NCI-H524 (cell line): ENCODE measurements at regions not wholly inside any gene's neighbourhood (a gene's known extent, or its start where the extent isn't known, plus 50 kb on each side); places are given as distances from the start of the nearest gene placed in this dataset.
A peak's percentile ranks its signal among the peaks of the same experiment; 100 is the strongest.

Experiments
- DNase-seq, 2 experiments: peaks; one replicate each; lab custom pipeline; 2025; lab: John Stamatoyannopoulos, UW

GRCh38 chr9:14395317-14396082 is 81.6 kb upstream of the NFIB start:
- no peak for DNase-seq

- no peak for DNase-seq
Observed at GRCh38 chr9:14393418-14393817, 79.5 kb upstream of the NFIB start.

- no peak for DNase-seq
Observed at GRCh38 chr9:14391620-14392019, 77.7 kb upstream of the NFIB start.

GRCh38 chr9:14389657-14390056 is 75.7 kb upstream of the NFIB start:
- DNase-seq, result no peak

GRCh38 chr9:14389146-14389545 is 75.2 kb upstream of the NFIB start:
- DNase-seq, result no peak

GRCh38 chr9:14383773-14384172 is 69.8 kb upstream of the NFIB start:
- DNase-seq, result no peak

- DNase-seq, result no peak
Observed at GRCh38 chr9:14383294-14383693, 69.4 kb upstream of the NFIB start.

- DNase-seq, result no peak
Observed at GRCh38 chr9:14380061-14380836, 66.3 kb upstream of the NFIB start.

- DNase-seq, result no peak
Observed at GRCh38 chr9:14379280-14379679, 65.3 kb upstream of the NFIB start.

GRCh38 chr9:14373706-14374105 is 59.8 kb upstream of the NFIB start:
- no peak for DNase-seq

- DNase-seq, result no peak
Observed at GRCh38 chr9:14373336-14373666, 59.4 kb upstream of the NFIB start.

- peak; percentile 20 to 62 for DNase-seq
Observed at GRCh38 chr9:14372437-14373335, 58.7 kb upstream of the NFIB start.

- no peak for DNase-seq
Observed at GRCh38 chr9:14369011-14369410, 55.1 kb upstream of the NFIB start.

GRCh38 chr9:14366076-14366475 is 52.1 kb upstream of the NFIB start:
- DNase-seq, result no peak

GRCh38 chr9:14365670-14366069 is 51.7 kb upstream of the NFIB start:
- DNase-seq, result no peak
